Thyroid gland (tissue), 4 donors: ENCODE measurements at regions not wholly inside any gene's neighbourhood (a gene's known extent, or its start where the extent isn't known, plus 50 kb on each side); places are given as distances from the start of the nearest gene placed in this dataset.

Source experiments
- DNase-seq, 2 donors: peaks; one replicate each; pipeline ENCODE4 v3.0.0-alpha.2; 2019
- H3K27ac ChIP-seq, 3 donors: fragments of 200-600 bp; sonication (generic); 1 replicate in 2 of 3; 2 replicates in 1 of 3; pipeline ENCODE4 v1.5.1; 2016 to 2019; ENCODE audit warnings: mild to moderate bottlenecking in 1 of 3, moderate library complexity in 1 of 3
- H3K27me3 ChIP-seq: fragments of 200-600 bp; sonication (generic); one replicate; pipeline ENCODE4 v1.5.1; 2019
- H3K36me3 ChIP-seq, 2 donors: fragments of 200-600 bp; sonication (generic); one replicate each; pipeline ENCODE4 v1.5.1; 2016 to 2019
- H3K4me1 ChIP-seq, 2 donors: fragments of 200-600 bp; sonication (generic); one replicate each; pipeline ENCODE4 v1.5.1; 2017 to 2019
- H3K4me3 ChIP-seq, 3 donors: fragments of 200-600 bp; sonication (generic); replicated peaks in 1 of 3; 1 replicate in 2 of 3; 2 replicates in 1 of 3; pipeline ENCODE4 v1.5.1; 2016; ENCODE audit warnings: mild to moderate bottlenecking in 1 of 3
- H3K9me3 ChIP-seq: fragments of 200-600 bp; sonication (generic); one replicate; pipeline ENCODE4 v1.5.1; 2017
- CTCF ChIP-seq, 6 experiments: fragments of 200-600 bp in 3 of 6; fragments of 450-650 bp in 3 of 6; sonication (generic) in 3 of 6; IDR thresholded peaks; one replicate each; pipeline ENCODE4 v1.5.1; 2016 to 2019; ENCODE audit warnings: antibody characterized with exemption in 6 of 6, mild to moderate bottlenecking in 2 of 6, inconsistent platforms in 1 of 6, moderate library complexity in 1 of 6
- POLR2A ChIP-seq, 2 donors: fragments of 450-650 bp; IDR thresholded peaks; one replicate each; pipeline ENCODE4 v1.6.1; 2017; ENCODE audit warnings: antibody characterized with exemption in 2 of 2, mild to moderate bottlenecking in 2 of 2, moderate library complexity in 1 of 2
- WGBS, 2 donors: methylation state at CpG; one replicate each; pipeline ENCODE4 v1.1.5; 2017; 5-methylcytosine and 5-hydroxymethylcytosine counted together
- intact Hi-C: fragments of 100-400 bp; cut with DNase I; formaldehyde crosslinking; loops from one replicate; pipeline ENCODE4 v1.15.1; 2023

DNA sequence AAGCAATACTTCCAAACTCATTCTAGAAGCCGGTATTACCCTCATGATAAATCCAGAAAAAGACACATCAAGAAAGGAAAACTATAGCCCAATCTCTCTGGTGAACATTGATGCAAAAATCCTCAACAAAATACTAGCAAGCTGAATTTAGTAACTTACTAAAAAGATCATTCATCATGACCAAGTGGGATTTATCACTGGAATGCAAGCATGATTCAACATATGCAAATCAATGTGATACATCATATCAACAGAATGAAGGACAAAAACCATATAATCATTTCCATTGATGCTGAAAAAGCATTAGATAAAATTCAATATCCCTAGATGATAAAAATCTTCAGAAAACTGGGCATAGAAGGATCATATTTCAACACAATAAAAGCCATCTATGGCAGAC, 402.9 kb downstream of the TGFB2 start:
- Histone ChIP-seq H3K36me3 (no peaks in the 10 kb centered on the region), H3K27me3 (no peaks in the 10 kb centered on the region), H3K9me3 (no peaks in the 10 kb centered on the region), H3K4me3 (no peak overlapping the region), H3K27ac (no peak overlapping the region), H3K4me1 (peaks cover 0 to 10% of the 10 kb centered on the region in 2 donors)
- TF ChIP-seq POLR2A (IDR thresholded peaks at IDR 0.05) (no peak), CTCF (IDR thresholded peaks at IDR 0.05) (no peak)
- intact Hi-C loops: no loop called here
- DNase-seq: no peak
- WGBS, 2 donors: 92 to 94% methylated on average over 1 of the region's 1 CpG

- Histone ChIP-seq H3K36me3 (no peaks in the 10 kb centered on the region), H3K9me3 (no peaks in the 10 kb centered on the region), H3K27ac (no peak overlapping the region), H3K27me3 (no peaks in the 10 kb centered on the region), H3K4me1 (peaks cover 0 to 10% of the 10 kb centered on the region in 2 donors), H3K4me3 (no peak overlapping the region)
- 97 to 98% methylated on average over 16 of the region's 16 CpGs for WGBS, 2 donors
- intact Hi-C loops: no loop called here
- DNase-seq: no peak
- no peak for TF ChIP-seq CTCF (IDR thresholded peaks at IDR 0.05)
- TF ChIP-seq POLR2A (IDR thresholded peaks at IDR 0.05): no peak
Observed at GRCh38 chr1:218750216-218750970, 405.3 kb downstream of the TGFB2 start.

GRCh38 chr1:218751208-218751948, 406.2 kb downstream of the TGFB2 start:
- Histone ChIP-seq H3K27me3 (no peaks in the 10 kb centered on the region), H3K36me3 (no peaks in the 10 kb centered on the region), H3K27ac (no peak overlapping the region), H3K4me1 (peaks cover 0 to 10% of the 10 kb centered on the region in 2 donors), H3K4me3 (no peak overlapping the region), H3K9me3 (no peaks in the 10 kb centered on the region)
- WGBS, 2 donors: 89 to 97% methylated on average over 7 to 12 of the region's 12 CpGs
- intact Hi-C loops: no loop called here
- no peak for DNase-seq
- TF ChIP-seq POLR2A (IDR thresholded peaks at IDR 0.05) (no peak), CTCF (IDR thresholded peaks at IDR 0.05) (no peak)

DNA sequence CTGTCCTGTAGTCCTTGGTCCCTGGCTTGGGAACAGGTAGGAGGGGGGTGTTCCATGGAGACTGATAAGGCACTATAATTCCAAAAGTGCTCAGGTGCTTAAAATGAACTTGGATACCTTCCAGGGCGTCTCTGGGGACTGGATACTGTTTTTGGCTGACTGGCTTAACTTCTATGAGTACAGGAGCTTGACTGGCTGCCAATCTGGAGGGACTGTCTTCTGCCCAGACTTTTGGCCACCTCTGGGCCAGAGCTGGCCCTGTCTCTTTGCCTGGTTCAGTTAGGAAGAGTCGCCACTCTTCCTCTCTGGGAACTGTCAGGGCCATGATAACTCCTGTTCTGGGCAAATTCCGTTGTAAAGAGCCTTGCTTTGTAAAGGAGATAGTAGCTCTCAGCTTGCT, 407.0 kb downstream of the TGFB2 start:
- TF ChIP-seq CTCF (IDR thresholded peaks at IDR 0.05) (no peak), POLR2A (IDR thresholded peaks at IDR 0.05) (no peak)
- Histone ChIP-seq H3K9me3 (no peaks in the 10 kb centered on the region), H3K27me3 (no peaks in the 10 kb centered on the region), H3K4me3 (no peak overlapping the region), H3K4me1 (peaks cover 0 to 10% of the 10 kb centered on the region in 2 donors), H3K36me3 (no peaks in the 10 kb centered on the region), H3K27ac (no peak overlapping the region)
- 53 to 61% methylated on average over 3 of the region's 3 CpGs for WGBS, 2 donors
- DNase-seq: peak; percentile 80 to 81
- intact Hi-C loops: no loop called here

GRCh38 chr1:218754477-218754876, 409.3 kb downstream of the TGFB2 start:
- Histone ChIP-seq H3K27me3 (no peaks in the 10 kb centered on the region), H3K36me3 (no peaks in the 10 kb centered on the region), H3K9me3 (no peaks in the 10 kb centered on the region), H3K27ac (no peak overlapping the region), H3K4me3 (no peak overlapping the region), H3K4me1 (peaks cover 0 to 10% of the 10 kb centered on the region in 2 donors)
- no peak for TF ChIP-seq CTCF (IDR thresholded peaks at IDR 0.05)
- no peak for TF ChIP-seq POLR2A (IDR thresholded peaks at IDR 0.05)
- DNase-seq: no peak
- intact Hi-C loops: no loop called here
- WGBS, 2 donors: 84 to 90% methylated on average over 9 of the region's 9 CpGs
